D721Med (cell line): ENCODE measurements at regions not wholly inside any gene's neighbourhood (a gene's known extent, or its start where the extent isn't known, plus 50 kb on each side); places are given as distances from the start of the nearest gene placed in this dataset.

Experiments used
- DNase-seq: peaks from one replicate; pipeline ENCODE4 v3.0.0; 2011; ENCODE audit warnings: low spot score; ENCODE audit not compliant: insufficient read length
- FAIRE-seq: peaks from 2 replicates; lab custom pipeline; 2011; peaks lifted over from hg19 to GRCh38; lab: Jason Lieb, UNC
- CTCF ChIP-seq: IDR thresholded peaks from 2 replicates; pipeline ENCODE4 v1.5.1; 2012; ENCODE audit warnings: mild to moderate bottlenecking, control low read depth; ENCODE audit not compliant: insufficient read depth; ENCODE audit errors: missing control alignments

GRCh38 chr12:77510985-77511384 lies 319.7 kb upstream of the NAV3 start:
- DNase-seq, result no peak
- no peak for TF ChIP-seq CTCF
- FAIRE-seq, result peak; percentile 100

GRCh38 chr12:77504466-77504865 lies 326.2 kb upstream of the NAV3 start:
- no peak for TF ChIP-seq CTCF
- no peak for FAIRE-seq
- no peak for DNase-seq

- FAIRE-seq (no peak), DNase-seq (no peak)
- TF ChIP-seq CTCF, result no peak
Observed at GRCh38 chr12:77500089-77500488, 330.6 kb upstream of the NAV3 start.

- no peak for TF ChIP-seq CTCF
- FAIRE-seq, result no peak
Observed at GRCh38 chr12:77497647-77498046, 333.0 kb upstream of the NAV3 start.

GRCh38 chr12:77496714-77497113 lies 334.0 kb upstream of the NAV3 start:
- FAIRE-seq, result no peak
- DNase-seq, result no peak
- no peak for TF ChIP-seq CTCF

More at GRCh38 chr12:77497647-77498046, 333.0 kb upstream of the NAV3 start:
- DNase-seq, result no peak

GRCh38 chr12:77494296-77494695 lies 336.4 kb upstream of the NAV3 start:
- TF ChIP-seq CTCF, result no peak
- DNase-seq, result no peak
- FAIRE-seq, result no peak

- no peak for TF ChIP-seq CTCF
- DNase-seq (no peak), FAIRE-seq (no peak)
Observed at GRCh38 chr12:77493302-77494168, 337.2 kb upstream of the NAV3 start.
